MM.1S (cell line): ENCODE measurements at regions not wholly inside any gene's neighbourhood (a gene's known extent, or its start where the extent isn't known, plus 50 kb on each side); places are given as distances from the start of the nearest gene placed in this dataset.

Experiments used
- CTCF ChIP-seq: fragments of 300-600 bp; sonication (generic); IDR thresholded peaks from 2 replicates; pipeline ENCODE4 v1.5.1; 2016; ENCODE audit warnings: antibody characterized with exemption, low read length, mixed read lengths
- EZH2 ChIP-seq: fragments of 300-600 bp; sonication (generic); optimal IDR thresholded peaks from 2 replicates; pipeline ENCODE3; 2017; ENCODE audit warnings: low read depth, mild to moderate bottlenecking, antibody characterized with exemption, low read length, mixed read lengths

DNA sequence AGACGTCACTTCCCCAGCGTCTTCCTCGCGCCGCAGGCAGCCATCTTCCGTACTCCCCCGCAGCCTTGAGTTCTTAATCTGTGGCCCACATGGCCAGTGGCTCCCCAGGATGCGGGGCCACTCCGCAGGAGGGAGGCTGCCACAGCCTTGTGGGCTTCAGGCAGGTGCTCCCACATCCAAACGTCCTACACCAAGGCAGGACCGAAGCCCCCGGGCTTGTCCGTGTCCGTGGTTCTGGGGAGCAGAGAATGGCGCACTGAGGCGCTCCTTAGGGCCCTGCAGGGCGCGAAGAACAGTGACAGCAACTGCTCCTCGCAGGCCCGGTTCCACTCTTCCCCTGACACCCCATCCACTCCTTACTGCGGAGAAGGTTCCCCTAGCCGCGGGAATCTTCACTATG lies 755.8 kb downstream of the PRIM2 start:
- no peak for TF ChIP-seq CTCF
- TF ChIP-seq EZH2, result no peak
